G401 (cell line): ENCODE measurements at regions not wholly inside any gene's neighbourhood (a gene's known extent, or its start where the extent isn't known, plus 50 kb on each side); places are given as distances from the start of the nearest gene placed in this dataset.

Source experiments
- DNase-seq: peaks from one replicate; pipeline ENCODE4 v3.0.0-alpha.2; 2015; ENCODE audit warnings: low spot score
- in situ Hi-C: cut with HindIII; loops from 2 replicates; pipeline ENCODE4 v1.10.0; 2016; ENCODE audit warnings: low sequenced_read_pairs, mixed read lengths

DNA sequence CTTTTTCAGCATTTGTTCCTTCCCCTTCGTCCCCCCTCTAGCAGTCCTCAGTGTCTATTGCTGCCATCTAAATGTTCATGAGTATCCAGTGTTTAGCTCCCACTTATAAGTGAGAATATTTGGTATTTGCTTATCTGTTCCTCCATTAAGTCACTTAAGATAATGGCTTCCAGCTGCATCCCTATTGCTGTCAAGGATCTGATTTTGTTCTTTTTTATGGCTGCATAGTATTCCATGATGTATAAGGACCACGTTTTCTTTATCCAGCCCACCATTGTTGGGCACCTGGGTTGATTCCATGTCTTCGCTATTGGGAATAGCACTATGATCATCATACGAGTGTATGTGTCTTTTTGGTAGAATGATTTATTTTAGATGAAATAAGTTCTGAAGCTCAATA lies 166.9 kb upstream of the NCK2 start:
- in situ Hi-C loops = no loop called here
- no peak for DNase-seq

DNA sequence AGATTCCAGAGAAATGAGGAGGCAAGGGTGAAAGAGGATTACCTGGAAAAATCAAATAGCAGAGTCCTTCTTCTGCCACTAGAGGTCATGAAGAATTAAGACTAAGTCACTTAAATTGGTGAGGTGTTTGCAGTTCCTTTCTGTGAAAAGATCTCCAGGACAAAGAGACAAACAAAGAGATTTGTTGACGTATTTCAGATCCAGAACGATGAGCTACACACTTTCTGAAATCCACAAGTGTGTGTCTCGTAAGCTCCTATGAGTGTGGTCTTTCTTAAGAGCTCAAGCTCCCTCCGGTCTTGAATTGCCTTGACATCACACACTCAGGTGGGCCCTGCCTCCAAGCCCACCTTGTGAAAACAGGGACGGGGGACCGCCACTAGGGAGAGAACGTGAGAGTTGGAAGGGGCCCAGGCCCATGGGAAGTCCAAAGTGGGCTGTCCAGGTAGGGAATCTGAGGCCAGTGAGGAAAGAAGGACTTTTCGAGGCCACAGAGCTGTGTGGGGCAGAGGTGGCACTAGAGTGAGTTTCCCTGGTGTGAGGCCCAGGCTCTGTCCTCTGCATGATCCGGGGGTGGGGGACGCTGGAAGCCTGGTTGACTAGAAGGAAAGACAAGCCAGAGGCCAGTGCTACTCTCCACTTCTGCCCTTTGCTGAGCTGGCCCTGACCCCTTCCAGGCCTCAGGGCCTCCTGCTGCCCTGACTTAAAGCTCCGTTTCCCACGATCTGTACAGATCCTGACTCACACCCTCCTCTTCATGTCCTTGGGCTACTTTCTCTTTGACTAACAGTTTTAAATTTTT lies 168.1 kb upstream of the NCK2 start:
- in situ Hi-C loops = no loop called here
- peak; percentile 91 for DNase-seq

DNA sequence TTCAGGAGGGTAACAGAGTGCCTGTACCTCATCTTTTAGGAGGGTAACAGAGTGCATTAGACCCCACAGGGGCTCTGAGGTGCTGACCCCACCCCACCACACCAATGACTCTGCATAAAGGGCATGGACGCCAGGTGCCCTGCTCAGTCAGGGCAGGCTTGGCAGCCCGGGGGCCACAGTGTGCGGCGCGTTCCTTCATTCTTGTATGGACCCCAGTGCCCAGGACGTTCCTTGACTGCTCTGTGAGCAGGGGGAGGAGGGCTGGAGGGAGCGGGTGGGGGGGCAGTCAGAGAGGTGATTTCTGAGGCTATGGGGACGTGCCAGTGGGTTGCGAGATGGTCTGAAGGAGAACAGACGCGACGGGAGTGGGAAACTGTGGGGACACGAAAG lies 168.7 kb upstream of the NCK2 start:
- in situ Hi-C loops = no loop called here

DNA sequence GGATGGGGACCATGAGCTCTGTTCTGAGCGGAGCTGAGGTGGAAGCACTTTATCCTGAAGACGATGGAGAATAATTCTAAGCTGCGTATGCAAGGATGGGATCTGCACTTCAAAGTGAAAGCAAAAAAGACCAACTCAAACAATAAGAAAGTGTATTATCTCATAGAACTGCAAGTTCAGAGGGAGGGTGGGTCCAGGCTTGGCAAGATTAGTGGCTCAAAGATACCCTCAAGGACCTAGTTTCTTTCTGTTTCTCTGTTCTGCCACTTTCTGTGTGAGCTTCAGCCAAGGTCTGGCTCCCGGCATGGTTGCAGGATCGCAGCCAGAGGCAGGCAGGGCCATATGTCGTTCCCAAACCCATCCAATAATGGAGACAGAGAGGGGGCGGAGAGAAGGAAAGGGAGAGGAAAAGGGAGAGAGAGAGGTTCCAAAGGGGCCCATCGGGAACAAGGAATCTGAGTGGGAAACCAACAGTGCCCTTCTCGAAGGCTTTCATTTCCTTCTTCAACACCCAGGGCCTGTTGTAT lies 169.2 kb upstream of the NCK2 start:
- peak; percentile 95 for DNase-seq
- in situ Hi-C loops = no loop called here

More for the DNA sequence above, 168.7 kb upstream of the NCK2 start:
- DNase-seq = no peak

- in situ Hi-C loops = no loop called here
- peak; percentile 59 for DNase-seq
Observed at GRCh38 chr2:105574796-105575344, 169.8 kb upstream of the NCK2 start.

DNA sequence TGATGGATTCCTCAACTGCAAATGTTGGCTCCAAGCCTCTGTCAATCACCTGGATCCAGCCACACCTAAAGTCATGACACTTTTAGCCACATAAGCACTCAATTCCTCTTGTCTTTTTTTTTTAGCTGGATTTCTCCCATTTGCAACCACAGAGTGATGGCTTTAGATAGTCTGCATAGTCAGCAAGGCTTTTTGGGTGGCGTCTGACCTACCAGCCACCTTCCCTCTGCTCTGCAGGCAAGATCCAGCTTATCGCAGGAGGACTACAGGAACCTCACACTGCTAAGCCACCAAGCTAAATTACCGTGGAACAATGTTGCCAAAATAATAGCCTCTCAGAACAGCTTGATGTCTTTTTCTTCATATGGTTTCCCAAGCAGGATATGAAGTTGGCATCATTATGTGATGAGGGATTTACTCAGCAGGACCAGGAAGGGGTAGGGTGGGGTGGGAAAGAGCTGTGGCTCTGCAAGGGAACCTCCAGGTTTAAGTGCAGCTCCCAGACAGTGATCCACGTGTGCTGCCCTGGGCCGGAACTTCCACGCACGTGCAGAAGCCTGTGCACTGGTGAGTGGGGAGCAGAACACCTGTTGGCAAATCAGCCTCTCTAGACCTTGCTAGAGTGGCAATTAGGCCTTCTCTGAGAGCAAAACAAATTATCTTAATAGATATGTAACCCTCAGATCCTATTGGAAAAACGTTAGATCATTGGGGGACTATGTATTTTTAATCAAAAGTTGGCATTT lies 170.6 kb upstream of the NCK2 start:
- DNase-seq = peak; percentile 95
- in situ Hi-C loops = no loop called here

DNA sequence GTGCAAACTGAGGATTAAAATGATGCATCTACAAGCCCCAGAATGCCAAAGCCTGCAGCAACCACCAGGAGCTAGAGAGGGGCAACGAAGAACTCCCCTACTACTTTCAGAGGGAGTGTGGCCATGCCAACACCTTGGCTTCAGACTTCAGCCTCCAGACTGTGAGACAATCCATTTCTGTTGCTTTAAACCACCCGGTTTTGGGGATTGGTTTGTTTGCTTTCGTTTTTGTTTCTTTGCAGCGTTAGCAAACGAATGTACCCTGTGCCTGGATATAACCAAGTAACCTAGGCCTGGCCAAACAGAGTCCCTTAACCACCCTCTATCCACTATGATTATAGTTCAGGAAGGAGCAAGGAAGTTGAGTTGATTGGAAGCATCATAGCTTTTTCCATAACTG lies 171.2 kb upstream of the NCK2 start:
- DNase-seq = no peak
- in situ Hi-C loops = no loop called here

GRCh38 chr2:105571445-105571987 lies 172.7 kb upstream of the FHL2 start:
- DNase-seq = no peak
- in situ Hi-C loops = no loop called here

GRCh38 chr2:105570757-105571156 lies 171.9 kb upstream of the FHL2 start:
- in situ Hi-C loops = no loop called here

DNA sequence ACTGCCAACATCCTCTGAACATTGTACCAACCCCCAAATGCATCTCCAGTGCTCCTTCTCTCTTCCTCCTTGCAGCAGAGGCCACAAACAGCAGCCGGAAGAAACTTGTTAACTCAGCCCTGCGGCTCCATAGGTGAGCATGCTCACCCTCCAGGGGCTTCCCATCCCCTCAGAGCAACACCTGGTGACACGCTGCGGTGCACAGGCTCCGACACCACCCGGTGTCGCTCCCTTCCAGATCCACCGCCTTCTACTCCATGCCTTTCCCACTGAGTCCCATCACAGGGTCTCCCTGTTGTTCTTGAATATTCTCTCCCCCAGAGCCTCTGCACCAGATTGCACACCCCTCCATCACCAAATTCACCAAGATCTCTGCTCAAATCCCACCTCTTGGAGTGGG lies 171.5 kb upstream of the FHL2 start:
- in situ Hi-C loops = no loop called here

More at GRCh38 chr2:105570757-105571156, 171.9 kb upstream of the FHL2 start:
- DNase-seq = peak; percentile 56

DNA sequence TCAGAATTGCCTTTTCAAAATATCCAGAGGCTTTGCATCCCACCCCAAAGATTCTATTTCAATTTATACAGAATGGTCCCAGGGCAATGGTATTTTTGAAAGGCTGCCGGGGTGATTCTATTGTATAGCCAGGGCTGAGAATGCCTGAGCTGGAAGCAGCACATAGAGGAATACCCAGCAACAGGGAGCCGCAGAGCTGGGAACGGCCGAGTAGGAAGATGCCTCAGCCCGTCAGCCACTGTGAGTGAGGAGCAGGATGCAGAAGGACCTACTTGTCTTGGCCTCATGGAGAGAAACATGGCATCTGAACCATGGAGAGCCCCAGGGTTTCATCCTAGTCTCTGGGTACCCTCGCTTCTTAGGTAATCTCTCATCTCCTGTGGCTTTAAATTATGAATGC lies 170.8 kb upstream of the FHL2 start:
- in situ Hi-C loops = no loop called here
- peak; percentile 67 for DNase-seq

More for the DNA sequence above, 171.5 kb upstream of the FHL2 start:
- DNase-seq = no peak

DNA sequence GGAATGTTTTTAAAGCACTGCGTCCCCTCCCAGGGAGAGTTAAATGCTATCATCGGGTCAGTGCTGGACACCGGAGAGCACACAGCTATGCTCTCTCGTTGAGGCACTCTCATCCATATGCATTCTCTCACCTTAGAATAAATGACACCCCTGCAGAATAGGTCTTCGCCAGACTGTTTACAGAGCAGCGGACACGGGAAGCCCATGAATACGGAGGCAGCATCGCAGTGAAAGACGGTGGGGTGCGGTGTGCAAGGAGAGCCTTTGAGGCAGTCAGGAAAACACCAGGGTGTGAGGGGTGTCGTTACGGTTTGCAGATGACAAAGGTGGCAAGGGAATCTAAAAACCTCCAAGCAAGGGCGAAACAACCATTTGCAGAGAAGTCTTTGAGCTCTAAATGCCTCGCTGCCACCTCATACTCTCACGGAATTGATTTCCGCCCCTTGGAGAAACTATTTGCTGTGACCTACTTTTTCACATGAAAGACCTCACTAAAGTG lies 169.2 kb upstream of the FHL2 start:
- in situ Hi-C loops = no loop called here
- peak; percentile 50 for DNase-seq

- in situ Hi-C loops = no loop called here
- no peak for DNase-seq
Observed at GRCh38 chr2:105563000-105563719, 164.3 kb upstream of the FHL2 start.

GRCh38 chr2:105561401-105561800 lies 162.6 kb upstream of the FHL2 start:
- in situ Hi-C loops = no loop called here
- no peak for DNase-seq

- no peak for DNase-seq
- in situ Hi-C loops = no loop called here
Observed at GRCh38 chr2:105560157-105560556, 161.3 kb upstream of the FHL2 start.

GRCh38 chr2:105557021-105557920 lies 158.4 kb upstream of the FHL2 start:
- in situ Hi-C loops = no loop called here
- peak; percentile 91 for DNase-seq

DNA sequence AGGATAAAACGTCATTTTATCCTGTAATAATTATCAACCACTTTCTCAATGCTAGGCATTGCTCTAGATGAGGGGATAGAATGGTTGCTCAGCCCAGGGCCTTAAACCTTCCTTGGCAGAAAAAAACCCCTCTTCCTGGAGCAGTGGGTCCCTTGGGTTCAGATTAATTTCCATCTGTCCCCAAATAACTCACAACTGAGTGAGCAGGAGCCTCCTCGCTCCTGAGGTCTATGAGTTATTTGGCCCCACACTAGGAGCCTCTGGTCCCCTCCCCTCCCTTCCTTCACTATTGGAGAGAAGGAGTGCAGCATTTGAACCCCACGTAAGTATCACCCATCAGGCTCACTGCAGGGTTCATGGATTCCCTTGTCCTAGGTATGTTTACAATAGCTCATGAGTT lies 157.5 kb upstream of the FHL2 start:
- DNase-seq = peak; percentile 63
- in situ Hi-C loops = no loop called here

GRCh38 chr2:105554235-105554634 lies 155.4 kb upstream of the FHL2 start:
- no peak for DNase-seq
- in situ Hi-C loops = no loop called here
